DND-41 (cell line): ENCODE measurements at regions not wholly inside any gene's neighbourhood (a gene's known extent, or its start where the extent isn't known, plus 50 kb on each side); places are given as distances from the start of the nearest gene placed in this dataset.
"Not testable (repeated sequence)": the region's sequence is repeated elsewhere in the genome, so short reads cannot be mapped to it uniquely, and the experiment has no call there.

Experiments
- ATAC-seq: fragments of 200-7000 bp; cut with Tn5 transposase; 3 replicates; pipeline ENCODE4 v1.9.1; 2021; ENCODE audit warnings: low read depth; ENCODE audit not compliant: insufficient read depth
- DNase-seq: peaks from one replicate; pipeline ENCODE4 v3.0.0-alpha.2; 2020
- H2AFZ ChIP-seq: 2 replicates; pipeline ENCODE4 v1.6.0; 2012; ENCODE audit warnings: low read depth, low read length
- H3K27ac ChIP-seq: 2 replicates; pipeline ENCODE4 v1.5.1; 2012; ENCODE audit warnings: low read length, inconsistent platforms
- H3K27me3 ChIP-seq: fragments of 200-600 bp; sonication (generic); 2 replicates; pipeline ENCODE4 v1.6.0; 2012; ENCODE audit warnings: low read length, mild to moderate bottlenecking, inconsistent platforms; ENCODE audit not compliant: insufficient read depth, poor library complexity
- H3K36me3 ChIP-seq: 2 replicates; pipeline ENCODE4 v1.5.1; 2012; ENCODE audit warnings: low read length, inconsistent platforms; ENCODE audit not compliant: insufficient read depth
- H3K4me1 ChIP-seq: 2 replicates; pipeline ENCODE4 v1.5.1; 2012; ENCODE audit warnings: mild to moderate bottlenecking, low read length; ENCODE audit not compliant: insufficient read depth
- H3K4me2 ChIP-seq: 2 replicates; pipeline ENCODE4 v1.6.0; 2012; ENCODE audit warnings: mild to moderate bottlenecking, moderate library complexity, low read length, inconsistent platforms; ENCODE audit not compliant: insufficient read depth
- H3K4me3 ChIP-seq, 2 experiments: fragments of 200-600 bp in 1 of 2; shearing (Covaris generic) in 1 of 2; 2 replicates each; pipeline ENCODE4 v1.5.1; 2012 to 2016; ENCODE audit warnings: inconsistent platforms in 2 of 2, low read length in 2 of 2, mild to moderate bottlenecking in 2 of 2, low read depth in 1 of 2, moderate library complexity in 1 of 2
- H3K79me2 ChIP-seq: 2 replicates; pipeline ENCODE4 v1.6.0; 2012; ENCODE audit warnings: low read length, inconsistent platforms; ENCODE audit not compliant: insufficient read depth
- H3K9ac ChIP-seq: 2 replicates; pipeline ENCODE4 v1.6.0; 2012; ENCODE audit warnings: low read depth, mild to moderate bottlenecking, inconsistent platforms, low read length, moderate library complexity
- H3K9me3 ChIP-seq: 2 replicates; pipeline ENCODE4 v1.5.1; 2012; ENCODE audit warnings: low read length, moderate library complexity, mild to moderate bottlenecking, inconsistent platforms; ENCODE audit not compliant: insufficient read depth, severe bottlenecking
- H4K20me1 ChIP-seq: 2 replicates; pipeline ENCODE4 v1.6.0; 2012; ENCODE audit warnings: low read length; ENCODE audit not compliant: insufficient read depth

DNA sequence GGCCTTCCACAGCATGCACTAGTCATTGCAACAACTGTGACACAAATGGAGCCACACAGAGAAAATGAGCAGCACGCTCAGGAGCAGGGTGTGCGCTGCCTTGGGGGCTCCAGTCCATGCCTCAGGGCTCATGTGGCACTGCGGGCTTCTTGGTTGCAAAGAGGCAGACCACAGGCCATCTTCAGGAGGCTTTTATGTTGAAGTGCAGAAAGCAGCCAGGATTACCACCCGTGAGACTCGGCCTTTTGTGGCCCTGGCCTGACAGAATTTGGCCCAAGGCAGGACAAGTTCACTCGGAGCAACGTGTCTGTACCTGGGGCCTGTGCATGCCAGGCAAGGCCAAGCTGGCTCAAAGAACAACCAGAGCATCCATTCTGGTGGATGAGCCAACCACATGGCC, 602.3 kb downstream of the CWH43 start:
- H3K27me3 ChIP-seq, H3K36me3 ChIP-seq, ATAC-seq, H3K4me3 ChIP-seq, H3K79me2 ChIP-seq, H3K27ac ChIP-seq, H4K20me1 ChIP-seq, DNase-seq, H3K9ac ChIP-seq, H3K4me2 ChIP-seq, H3K9me3 ChIP-seq, H2AFZ ChIP-seq, H3K4me1 ChIP-seq: not testable (repeated sequence)

GRCh38 chr4:49618436-49618835, 632.4 kb downstream of the CWH43 start:
- H3K27ac ChIP-seq, H3K9me3 ChIP-seq, H3K36me3 ChIP-seq, H2AFZ ChIP-seq, DNase-seq, H3K27me3 ChIP-seq, H4K20me1 ChIP-seq, H3K4me2 ChIP-seq, ATAC-seq, H3K9ac ChIP-seq, H3K4me3 ChIP-seq, H3K79me2 ChIP-seq, H3K4me1 ChIP-seq: not testable (repeated sequence)

GRCh38 chr4:49626478-49626877, 640.4 kb downstream of the CWH43 start:
- H4K20me1 ChIP-seq, DNase-seq, ATAC-seq, H2AFZ ChIP-seq, H3K27me3 ChIP-seq, H3K4me2 ChIP-seq, H3K27ac ChIP-seq, H3K79me2 ChIP-seq, H3K4me1 ChIP-seq, H3K36me3 ChIP-seq, H3K4me3 ChIP-seq, H3K9ac ChIP-seq, H3K9me3 ChIP-seq: not testable (repeated sequence)
